HAP-1 (cell line): ENCODE measurements at regions not wholly inside any gene's neighbourhood (a gene's known extent, or its start where the extent isn't known, plus 50 kb on each side); places are given as distances from the start of the nearest gene placed in this dataset.

ENCODE experiments used
- DNase-seq, 2 experiments: peaks; one replicate each; pipeline ENCODE4 v3.0.0-alpha.2; 2016 to 2020; ENCODE audit warnings: low spot score in 2 of 2
- H3K27me3 ChIP-seq: fragments of 250-450 bp; sonication (Bioruptor Pico); 2 replicates; pipeline ENCODE4 v1.5.1; 2020; ENCODE audit warnings: low read depth, mild to moderate bottlenecking, moderate library complexity
- H3K36me3 ChIP-seq: fragments of 250-450 bp; sonication (Bioruptor Pico); replicated peaks from 2 replicates; pipeline ENCODE4 v1.5.1; 2020; ENCODE audit warnings: mild to moderate bottlenecking
- H3K4me1 ChIP-seq: fragments of 250-450 bp; sonication (Bioruptor Pico); 2 replicates; pipeline ENCODE4 v1.5.1; 2020; ENCODE audit warnings: mild to moderate bottlenecking
- H3K4me3 ChIP-seq: fragments of 250-450 bp; sonication (Bioruptor Pico); 2 replicates; pipeline ENCODE4 v1.5.1; 2020; ENCODE audit warnings: mild to moderate bottlenecking, moderate library complexity
- H3K9me3 ChIP-seq: fragments of 250-450 bp; sonication (Bioruptor Pico); 2 replicates; pipeline ENCODE4 v1.5.1; 2020; ENCODE audit warnings: mild to moderate bottlenecking, moderate library complexity
- in situ Hi-C: fragments of 300-500 bp; cut with MboI; formaldehyde crosslinking; loops from 3 replicates; pipeline ENCODE4 v1.14.3; 2020; ENCODE audit warnings: low sequenced_read_pairs, inconsistent platforms, mixed read lengths

DNA sequence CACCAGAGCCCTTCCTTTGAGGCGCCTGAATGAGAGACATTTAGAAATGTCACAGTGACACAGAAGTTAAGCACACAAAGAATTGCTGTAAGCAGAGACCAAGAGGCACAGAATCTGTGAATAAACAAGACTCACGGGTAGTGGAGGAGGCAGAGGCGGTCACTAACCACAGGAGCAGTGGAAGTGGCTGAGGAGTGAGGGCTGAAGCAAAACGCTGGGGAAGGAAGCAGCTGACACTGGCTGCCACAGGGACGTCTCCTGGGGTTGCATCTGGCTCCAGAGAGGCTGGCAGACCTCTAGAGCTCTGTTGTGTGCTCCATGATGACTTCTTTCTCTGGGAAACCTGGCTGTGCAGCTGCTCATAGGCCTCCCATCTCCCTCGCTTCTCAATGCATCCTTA, 65.0 kb upstream of the SLC2A12 start:
- Histone ChIP-seq H3K27me3 (no peaks in the 10 kb centered on the region), H3K4me1 (no peaks in the 10 kb centered on the region), H3K4me3 (no peak overlapping the region), H3K36me3 (no peaks in the 10 kb centered on the region), H3K9me3 (no peaks in the 10 kb centered on the region)
- DNase-seq: no peak
- in situ Hi-C loops: no loop called here

DNA sequence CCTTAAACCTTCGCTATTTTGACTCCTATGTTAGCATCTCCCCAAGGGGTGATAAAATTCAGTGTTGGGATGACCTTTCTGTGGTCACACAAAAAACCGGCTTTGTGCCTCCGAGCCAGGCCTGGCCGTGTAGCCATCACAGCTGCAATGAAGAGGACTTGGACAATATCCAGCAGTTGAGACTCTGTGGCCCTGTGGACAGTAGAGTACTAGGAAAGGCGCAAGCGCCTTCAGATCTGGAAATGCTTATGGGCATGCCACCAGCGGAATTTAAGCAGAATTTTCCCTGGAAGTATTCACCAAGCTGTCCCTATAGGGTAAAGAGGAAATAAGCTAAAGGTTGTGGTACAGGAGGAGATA, 63.3 kb upstream of the SLC2A12 start:
- Histone ChIP-seq H3K9me3 (no peaks in the 10 kb centered on the region), H3K4me3 (no peak overlapping the region), H3K36me3 (no peaks in the 10 kb centered on the region), H3K27me3 (no peaks in the 10 kb centered on the region), H3K4me1 (no peaks in the 10 kb centered on the region)
- DNase-seq: no peak
- in situ Hi-C loops: no loop called here

DNA sequence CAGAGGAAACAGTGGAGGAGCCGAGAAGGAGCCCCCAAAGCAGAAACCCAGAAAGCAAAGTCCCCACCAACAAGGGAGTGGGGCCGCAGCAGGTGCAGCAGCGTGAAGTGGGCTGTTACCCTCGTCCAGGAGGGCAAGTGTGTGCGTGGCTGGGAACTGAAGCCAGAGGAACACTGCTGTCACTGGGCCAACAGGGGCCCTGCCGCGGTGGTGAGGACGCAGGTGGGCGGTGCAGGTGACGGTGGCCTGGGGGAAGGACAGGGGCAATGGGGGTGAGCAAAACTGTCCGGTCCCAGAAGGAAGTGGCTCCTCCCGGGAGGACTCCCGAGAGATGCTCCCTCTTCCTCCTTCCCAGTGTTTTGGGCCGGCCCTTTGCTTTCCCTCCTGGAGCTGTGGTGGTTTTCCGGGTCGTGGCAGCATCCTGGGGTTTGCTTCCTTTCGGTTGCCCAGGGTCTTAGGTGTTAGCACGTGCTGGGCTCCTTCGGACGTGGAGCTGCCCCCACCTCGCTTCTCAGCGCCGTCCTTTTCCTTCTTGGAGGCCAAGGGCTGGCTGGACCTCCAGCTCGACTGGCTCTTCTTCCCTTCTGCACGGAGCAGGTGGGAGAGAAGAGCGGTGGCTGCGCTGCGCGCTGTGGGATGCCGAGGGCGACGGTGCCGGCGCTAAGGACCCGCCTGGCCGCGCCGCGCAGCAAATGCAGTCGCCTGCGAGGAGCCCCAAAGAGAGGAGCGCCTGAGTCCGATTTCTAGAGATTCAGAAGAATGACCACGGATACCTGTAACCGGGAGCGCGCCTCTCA, 62.7 kb upstream of the SLC2A12 start:
- Histone ChIP-seq H3K4me3 (no peak overlapping the region), H3K9me3 (no peaks in the 10 kb centered on the region), H3K4me1 (no peaks in the 10 kb centered on the region), H3K27me3 (no peaks in the 10 kb centered on the region), H3K36me3 (no peaks in the 10 kb centered on the region)
- in situ Hi-C loops: no loop called here
- no peak for DNase-seq

DNA sequence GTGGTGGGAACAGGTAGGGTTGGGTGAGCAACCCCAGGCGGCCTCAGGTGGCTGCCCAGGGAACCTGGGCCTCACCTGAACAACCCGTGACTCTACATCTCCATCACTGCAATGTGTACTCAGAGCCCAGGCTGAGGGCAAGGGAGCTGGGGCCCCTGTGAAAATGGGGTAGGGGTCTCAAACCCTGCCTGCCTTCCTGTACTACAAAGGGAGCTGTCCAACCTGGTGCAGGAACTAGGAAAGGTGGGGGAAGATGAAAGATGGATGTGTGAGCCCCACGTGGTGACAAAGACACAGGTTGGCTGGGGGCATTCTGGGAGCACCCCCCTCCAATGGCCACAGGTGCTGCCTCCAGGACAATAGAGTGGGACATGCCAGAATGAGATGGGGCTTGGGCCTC, 62.1 kb upstream of the SLC2A12 start:
- no peaks in the 10 kb centered on the region for H3K4me1 ChIP-seq
- no peaks in the 10 kb centered on the region for H3K36me3 ChIP-seq
- H3K9me3 ChIP-seq: no peaks in the 10 kb centered on the region
- no peaks in the 10 kb centered on the region for H3K27me3 ChIP-seq
- in situ Hi-C loops: no loop called here
- DNase-seq: no peak
- no peak overlapping the region for H3K4me3 ChIP-seq

DNA sequence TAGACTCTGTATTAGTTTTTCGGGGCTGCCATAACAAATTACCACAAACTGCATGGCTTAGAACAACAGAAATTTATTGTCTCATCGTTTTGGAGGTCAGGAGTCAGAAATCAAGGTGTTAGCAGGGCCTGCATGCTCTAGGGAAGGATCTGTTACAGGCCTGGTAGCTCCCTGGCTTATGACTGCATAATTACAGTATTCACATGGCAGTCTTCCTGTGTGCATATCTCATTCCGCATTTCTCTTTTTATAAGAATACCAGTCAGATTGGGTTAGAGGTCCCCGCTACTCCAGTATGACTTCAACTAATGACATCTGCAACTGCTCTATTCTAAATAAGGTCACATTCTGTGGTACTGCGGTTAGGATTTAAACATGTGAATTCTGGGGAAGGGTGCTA, 59.3 kb upstream of the SLC2A12 start:
- Histone ChIP-seq H3K36me3 (no peaks in the 10 kb centered on the region), H3K27me3 (no peaks in the 10 kb centered on the region), H3K4me1 (no peaks in the 10 kb centered on the region), H3K9me3 (no peaks in the 10 kb centered on the region), H3K4me3 (no peak overlapping the region)
- DNase-seq: no peak
- in situ Hi-C loops: no loop called here

DNA sequence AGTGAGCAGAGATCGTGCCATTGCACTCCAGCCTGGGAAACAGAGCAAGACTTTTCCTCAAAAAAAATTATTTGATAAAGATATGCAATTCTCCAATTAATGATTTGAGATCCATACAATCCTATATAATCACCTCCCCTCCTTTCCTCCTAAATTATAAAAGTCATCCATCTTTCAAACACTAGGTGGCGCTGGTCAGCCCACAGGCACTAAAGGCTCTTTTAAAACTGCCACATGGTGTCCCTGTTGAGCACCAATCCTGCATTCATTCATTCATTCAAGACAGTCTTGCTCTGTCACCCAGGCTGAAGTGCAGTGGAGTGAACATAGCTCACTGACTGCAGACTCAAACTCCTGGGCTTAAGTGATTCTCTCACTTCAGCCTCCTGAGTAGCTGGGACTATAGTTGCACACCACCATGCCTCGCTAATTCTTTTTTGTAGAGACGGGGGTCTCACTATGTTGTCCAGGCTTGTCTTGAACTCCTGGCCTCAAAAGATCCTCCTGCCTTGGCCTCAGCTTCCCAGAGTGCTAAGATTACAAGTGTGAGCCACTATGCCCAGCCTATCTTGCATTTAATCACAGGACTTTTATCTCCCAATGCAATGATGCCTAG, 58.7 kb upstream of the SLC2A12 start:
- Histone ChIP-seq H3K4me1 (no peaks in the 10 kb centered on the region), H3K36me3 (no peaks in the 10 kb centered on the region), H3K27me3 (no peaks in the 10 kb centered on the region), H3K4me3 (no peak overlapping the region), H3K9me3 (no peaks in the 10 kb centered on the region)
- in situ Hi-C loops: no loop called here
- DNase-seq: peak; percentile 57 to 58

DNA sequence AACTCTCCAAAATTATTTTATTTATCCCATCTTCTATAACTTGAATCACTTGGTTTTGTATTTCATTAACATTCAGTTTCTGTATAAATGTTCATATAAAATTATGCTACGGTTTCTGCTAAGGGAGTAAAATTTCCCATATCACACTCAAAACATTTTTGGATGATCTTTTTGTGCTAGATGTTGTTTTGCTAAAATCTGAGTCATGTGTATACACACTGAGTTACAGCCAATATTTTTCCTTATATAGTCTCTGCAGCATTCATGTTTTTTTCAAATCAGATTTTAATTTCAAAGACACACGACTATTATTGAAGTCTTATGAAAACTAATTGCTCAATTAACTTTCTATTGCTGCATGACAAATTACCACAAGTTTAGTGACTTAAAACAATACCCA, 54.3 kb upstream of the SLC2A12 start:
- Histone ChIP-seq H3K27me3 (no peaks in the 10 kb centered on the region; the same call in 1 of the 2 replicates), H3K9me3 (no peaks in the 10 kb centered on the region), H3K36me3 (no peaks in the 10 kb centered on the region), H3K4me1 (no peaks in the 10 kb centered on the region), H3K4me3 (no peak overlapping the region)
- no peak for DNase-seq
- in situ Hi-C loops: no loop called here

DNA sequence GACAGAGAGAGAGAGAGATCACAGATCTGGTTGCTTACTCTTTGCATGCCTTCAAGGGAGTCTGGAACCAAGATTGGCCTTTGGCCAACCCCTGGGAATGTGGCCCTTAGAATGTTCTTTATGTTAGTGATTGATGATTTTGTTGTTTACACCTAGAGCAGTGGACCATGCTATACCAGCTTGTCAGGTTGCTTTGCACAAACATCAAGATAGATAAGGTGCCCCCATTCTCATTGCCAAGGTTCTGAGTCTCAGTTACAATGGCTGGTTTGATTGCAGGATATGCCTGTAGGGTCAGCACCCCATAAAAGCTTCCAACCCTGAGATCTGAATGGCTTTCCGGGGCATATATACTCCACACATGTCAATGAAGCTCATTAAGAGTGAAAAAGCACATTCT, 53.5 kb upstream of the SLC2A12 start:
- Histone ChIP-seq H3K9me3 (no peaks in the 10 kb centered on the region), H3K27me3 (no peaks in the 10 kb centered on the region; the same call in 1 of the 2 replicates), H3K4me1 (no peaks in the 10 kb centered on the region), H3K4me3 (no peak overlapping the region), H3K36me3 (no peaks in the 10 kb centered on the region)
- DNase-seq: no peak
- in situ Hi-C loops: no loop called here

DNA sequence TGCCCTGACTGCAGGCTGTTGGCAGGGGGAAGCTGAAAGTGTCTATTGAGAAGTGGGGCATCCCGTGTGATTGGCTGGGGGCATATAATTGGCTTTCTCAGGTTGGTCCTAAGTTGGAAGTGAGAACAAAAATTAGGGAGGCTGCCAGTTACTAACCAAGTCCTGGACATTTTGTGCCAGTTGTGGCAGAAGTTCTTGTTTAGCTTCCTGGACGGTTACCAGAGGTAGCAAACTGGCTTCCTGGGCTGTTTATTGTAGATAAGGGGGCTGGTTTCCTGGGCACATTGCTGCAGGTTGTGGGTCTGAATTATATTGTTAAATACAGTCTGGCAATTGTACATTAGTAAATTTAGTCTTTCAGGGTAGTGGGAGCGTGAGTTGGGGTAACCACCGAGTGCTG, 50.6 kb upstream of the SLC2A12 start:
- DNase-seq: no peak
- Histone ChIP-seq H3K9me3 (no peaks in the 10 kb centered on the region), H3K27me3 (no peaks in the 10 kb centered on the region; the same call in 1 of the 2 replicates), H3K4me1 (no peaks in the 10 kb centered on the region), H3K36me3 (no peaks in the 10 kb centered on the region), H3K4me3 (no peak overlapping the region)
- in situ Hi-C loops: no loop called here
